A673 (cell line): ENCODE measurements at regions not wholly inside any gene's neighbourhood (a gene's known extent, or its start where the extent isn't known, plus 50 kb on each side); places are given as distances from the start of the nearest gene placed in this dataset.

Experiments used
- BruUV-seq: library from RNA; stranded (reverse); fragments of 400-500 nt; replicated peaks from 2 replicates; lab custom pipeline; 2021; lab: Mats Ljungman, UMichigan
- CTCF ChIA-PET: fragments of 300-600 bp; sonication (Branson Sonifier 250); formaldehyde crosslinking; loops from one replicate; lab custom pipeline; 2022; ENCODE audit warnings: antibody characterized with exemption; lab: Charles Lee
- POLR2A ChIA-PET: fragments of 300-600 bp; sonication (Branson Sonifier 250); formaldehyde crosslinking; loops from one replicate; lab custom pipeline; 2022; ENCODE audit warnings: antibody characterized with exemption; ENCODE audit not compliant: low non-redundant PET; lab: Charles Lee
- DNase-seq: peaks from one replicate; pipeline ENCODE4 v3.0.0-alpha.2; 2015; ENCODE audit warnings: low spot score
- H3K27ac ChIP-seq: fragments of 200-600 bp; sonication (generic); 2 replicates; pipeline ENCODE4 v1.5.1; 2016; ENCODE audit warnings: mixed run types, low read depth, mild to moderate bottlenecking, mixed read lengths, antibody characterized with exemption, low read length; ENCODE audit not compliant: poor library complexity, severe bottlenecking
- H3K27me3 ChIP-seq: fragments of 200-600 bp; sonication (generic); replicated peaks from 2 replicates; pipeline ENCODE4 v1.6.1; 2017; ENCODE audit warnings: mixed run types, low read depth, mild to moderate bottlenecking, mixed read lengths, antibody characterized with exemption, low read length; ENCODE audit not compliant: insufficient read depth, poor library complexity
- H3K36me3 ChIP-seq: fragments of 200-600 bp; sonication (generic); 2 replicates; pipeline ENCODE4 v1.6.1; 2016; ENCODE audit warnings: mixed run types, mild to moderate bottlenecking, mixed read lengths, antibody characterized with exemption, low read length; ENCODE audit not compliant: insufficient read depth, poor library complexity, severe bottlenecking
- H3K4me1 ChIP-seq: fragments of 200-600 bp; sonication (generic); 2 replicates; pipeline ENCODE4 v1.6.1; 2017; ENCODE audit warnings: mixed run types, mild to moderate bottlenecking, mixed read lengths, antibody characterized with exemption, low read length; ENCODE audit not compliant: insufficient read depth, poor library complexity, severe bottlenecking
- H3K4me3 ChIP-seq: fragments of 200-600 bp; sonication (generic); 2 replicates; pipeline ENCODE4 v1.5.1; 2016; ENCODE audit warnings: low read depth, mixed run types, mild to moderate bottlenecking, mixed read lengths, low read length; ENCODE audit not compliant: poor library complexity, severe bottlenecking
- H3K9me3 ChIP-seq: fragments of 200-600 bp; sonication (generic); 2 replicates; pipeline ENCODE4 v1.6.1; 2016; ENCODE audit warnings: mixed run types, low read depth, mild to moderate bottlenecking, mixed read lengths, antibody characterized with exemption, low read length; ENCODE audit not compliant: poor library complexity, severe bottlenecking
- CTCF ChIP-seq: fragments of 300-800, 200-600 bp; sonication (generic); conservative IDR thresholded peaks from 2 replicates; pipeline ENCODE4 v1.5.1; 2017; ENCODE audit warnings: low read depth, mild to moderate bottlenecking, antibody characterized with exemption, low read length, moderate library complexity, mixed read lengths
- EZH2 ChIP-seq: fragments of 200-600 bp; sonication (generic); IDR thresholded peaks from 2 replicates; pipeline ENCODE4 v1.6.1; 2017; ENCODE audit warnings: borderline replicate concordance, low read depth, mild to moderate bottlenecking, mixed read lengths, antibody characterized with exemption, low read length; ENCODE audit not compliant: poor library complexity, severe bottlenecking
- intact Hi-C: fragments of 100-400 bp; cut with micrococcal nuclease; formaldehyde crosslinking; loops from one replicate; pipeline ENCODE4 v1.10.0; 2022; ENCODE audit not compliant: unreplicated experiment

- peak overlapping the region; percentile 89 for H3K27ac ChIP-seq
- intact Hi-C loops: loop anchor here (5.0 kb wide), 1 partner anchor 39 kb away; no protein-coding TSS in a partner anchor
- no peaks in the 10 kb centered on the region for H3K9me3 ChIP-seq
- H3K27me3 ChIP-seq: no peaks in the 10 kb centered on the region
- peak overlapping the region; percentile 20 for H3K4me3 ChIP-seq
- no peak for DNase-seq
- peaks cover 86% of the 10 kb centered on the region for H3K4me1 ChIP-seq
- TF ChIP-seq CTCF: no peak
- TF ChIP-seq EZH2: no peak
- no TSS peak for BruUV-seq
- POLR2A ChIA-PET: no interaction called here
- no peaks in the 10 kb centered on the region for H3K36me3 ChIP-seq
- CTCF ChIA-PET: no interaction called here
These were observed 80.9 kb downstream of the DAD1 start for GRCh38 chr14:22508150-22508457.

GRCh38 chr14:22506778-22507351 lies 82.2 kb downstream of the DAD1 start:
- Histone ChIP-seq H3K9me3 (no peaks in the 10 kb centered on the region), H3K4me3 (peak overlapping the region; percentile 21), H3K4me1 (peaks cover 80% of the 10 kb centered on the region), H3K36me3 (no peaks in the 10 kb centered on the region), H3K27me3 (no peaks in the 10 kb centered on the region), H3K27ac (peak overlapping the region; percentile 89)
- ChIA-PET CTCF (interaction anchor here (0.6 to 1.0 kb wide), 2 partner anchors 65 to 285 kb away, joined by 5 to 9 read pairs; no protein-coding TSS in a partner anchor), POLR2A (interaction anchor here (0.7 kb wide), 1 partner anchor 32 kb away, joined by 3 read pairs; no protein-coding TSS in a partner anchor)
- no peak for DNase-seq
- intact Hi-C loops: loop anchor here (5.0 kb wide), 1 partner anchor 40 kb away; no protein-coding TSS in a partner anchor
- BruUV-seq: no TSS peak
- TF ChIP-seq CTCF (no peak), EZH2 (no peak)

GRCh38 chr14:22506378-22506710 lies 82.7 kb downstream of the DAD1 start:
- Histone ChIP-seq H3K4me1 (peaks cover 78% of the 10 kb centered on the region), H3K4me3 (peak overlapping the region; percentile 21), H3K27me3 (no peaks in the 10 kb centered on the region), H3K9me3 (no peaks in the 10 kb centered on the region), H3K27ac (peak overlapping the region; percentile 89), H3K36me3 (no peaks in the 10 kb centered on the region)
- CTCF ChIA-PET: interaction anchor here (1.0 kb wide), 1 partner anchor 285 kb away, joined by 9 read pairs; no protein-coding TSS in a partner anchor
- DNase-seq: no peak
- intact Hi-C loops: loop anchor here (5.0 kb wide), 1 partner anchor 41 kb away; no protein-coding TSS in a partner anchor
- TF ChIP-seq CTCF (no peak), EZH2 (no peak)
- POLR2A ChIA-PET: interaction anchor here (0.7 kb wide), 2 partner anchors 32 to 1158 kb away, joined by 3 read pairs; no protein-coding TSS in a partner anchor
- BruUV-seq: no TSS peak
